Adrenal gland (tissue), 9 donors: ENCODE measurements at regions not wholly inside any gene's neighbourhood (a gene's known extent, or its start where the extent isn't known, plus 50 kb on each side); places are given as distances from the start of the nearest gene placed in this dataset.

Experiments
- DNase-seq, 7 donors: peaks; one replicate each; pipeline ENCODE4 v3.0.0-alpha.2; 2019 to 2020
- H3K27ac ChIP-seq, 5 donors: fragments of 200-600 bp; sonication (generic) in 4 of 5; 1 replicate in 3 of 5; 2 replicates in 2 of 5; pipeline versions ENCODE4 v1.5.1 to v1.8.0; 2016 to 2020; ENCODE audit warnings: mild to moderate bottlenecking in 1 of 5
- H3K27me3 ChIP-seq: fragments of 200-600 bp; 2 replicates; pipeline ENCODE4 v1.8.0; 2021
- H3K36me3 ChIP-seq, 2 donors: fragments of 200-600 bp; replicated peaks in 1 of 2; 1 replicate in 1 of 2; 2 replicates in 1 of 2; pipeline versions ENCODE4 v1.5.1 to v1.8.0; 2018 to 2022
- H3K4me1 ChIP-seq, 2 donors: fragments of 200-600 bp; replicated peaks in 1 of 2; 1 replicate in 1 of 2; 2 replicates in 1 of 2; pipeline versions ENCODE4 v1.5.1 to v1.8.0; 2018 to 2021
- H3K4me3 ChIP-seq, 4 donors: fragments of 200-600 bp; sonication (generic) in 3 of 4; one replicate each; pipeline ENCODE4 v1.5.1; 2016 to 2018
- H3K9me3 ChIP-seq, 3 donors: fragments of 200-600 bp; sonication (generic) in 1 of 3; replicated peaks in 1 of 3; 1 replicate in 2 of 3; 2 replicates in 1 of 3; pipeline versions ENCODE4 v1.5.1 to v1.8.0; 2016 to 2021
- CTCF ChIP-seq, 6 experiments: fragments of 450-650 bp in 4 of 6; fragments of 200-600 bp in 2 of 6; sonication (generic) in 1 of 6; IDR thresholded peaks; 1 replicate in 5 of 6; 2 replicates in 1 of 6; pipeline versions ENCODE4 v1.5.1 to v1.8.0; 2016 to 2021; ENCODE audit warnings: antibody characterized with exemption in 6 of 6, mild to moderate bottlenecking in 2 of 6, moderate library complexity in 1 of 6
- POLR2A ChIP-seq, 2 donors: fragments of 450-650 bp; IDR thresholded peaks; one replicate each; pipeline ENCODE4 v1.6.1; 2017; ENCODE audit warnings: antibody characterized with exemption in 2 of 2, mild to moderate bottlenecking in 2 of 2, moderate library complexity in 1 of 2
- WGBS, 4 donors: extraction: QIAGEN DNeasy Blood & Tissue Kit in 2 of 4; methylation state at CpG; one replicate each; pipeline versions ENCODE4 v1.1.5 to v1.1.7; 2013 to 2017; 5-methylcytosine and 5-hydroxymethylcytosine counted together
- intact Hi-C, 2 donors: fragments of 100-400 bp; cut with DNase I; formaldehyde crosslinking; loops; one replicate each; pipeline versions ENCODE4 v1.14.1 to v1.15.0; 2022 to 2023
- donor health status: healthy with polysubstance abuse.
- donor health status: Bipolar disorder and iron deficiency.
- donor health status: DM: yes; HTN: yes; CAD: no.
- donor health status: DM: no; HTN: no; CAD: no.
- donor health status: DM: no; HTN: no; CAD: no.

- Histone ChIP-seq H3K27ac (no peak overlapping the region), H3K9me3 (no peaks in the 10 kb centered on the region), H3K27me3 (no peaks in the 10 kb centered on the region), H3K36me3 (no peaks in the 10 kb centered on the region), H3K4me1 (no peaks in the 10 kb centered on the region), H3K4me3 (no peak overlapping the region)
- no peak for TF ChIP-seq CTCF (IDR thresholded peaks at IDR 0.05)
- no peak for TF ChIP-seq POLR2A (IDR thresholded peaks at IDR 0.05)
- intact Hi-C loops: no loop called here
- DNase-seq: no peak
- 80 to 95% (median 93%) methylated on average over 1 of the region's 1 CpG for WGBS, 4 donors
Measured at GRCh38 chr3:84439476-84439875, 519.3 kb upstream of the CADM2 start.

GRCh38 chr3:84440291-84440690, 518.5 kb upstream of the CADM2 start:
- intact Hi-C loops: no loop called here
- peak in 1 of 7 donors; percentile 37 for DNase-seq

GRCh38 chr3:84442533-84442932, 516.3 kb upstream of the CADM2 start:
- no peak for DNase-seq
- Histone ChIP-seq H3K4me1 (no peaks in the 10 kb centered on the region), H3K27ac (no peak overlapping the region), H3K4me3 (no peak overlapping the region), H3K27me3 (no peaks in the 10 kb centered on the region), H3K9me3 (no peaks in the 10 kb centered on the region), H3K36me3 (no peaks in the 10 kb centered on the region)
- WGBS, 4 donors: 71 to 78% (median 77%) methylated on average over 2 of the region's 2 CpGs
- no peak for TF ChIP-seq POLR2A (IDR thresholded peaks at IDR 0.05)
- TF ChIP-seq CTCF (IDR thresholded peaks at IDR 0.05): no peak
- intact Hi-C loops: no loop called here

More at GRCh38 chr3:84440291-84440690, 518.5 kb upstream of the CADM2 start:
- H3K36me3 ChIP-seq: no peaks in the 10 kb centered on the region
- WGBS, 4 donors: 70 to 77% (median 77%) methylated on average over 11 of the region's 11 CpGs
- H3K27me3 ChIP-seq: no peaks in the 10 kb centered on the region
- no peak for TF ChIP-seq CTCF (IDR thresholded peaks at IDR 0.05)
- no peak for TF ChIP-seq POLR2A (IDR thresholded peaks at IDR 0.05)
- no peaks in the 10 kb centered on the region for H3K4me1 ChIP-seq
- H3K27ac ChIP-seq: no peak overlapping the region
- H3K4me3 ChIP-seq: no peak overlapping the region
- no peaks in the 10 kb centered on the region for H3K9me3 ChIP-seq

- no peaks in the 10 kb centered on the region for H3K9me3 ChIP-seq
- H3K36me3 ChIP-seq: no peaks in the 10 kb centered on the region
- no peak for DNase-seq
- H3K4me1 ChIP-seq: no peaks in the 10 kb centered on the region
- H3K4me3 ChIP-seq: no peak overlapping the region
- intact Hi-C loops: no loop called here
- no peak for TF ChIP-seq POLR2A (IDR thresholded peaks at IDR 0.05)
- no peak for TF ChIP-seq CTCF (IDR thresholded peaks at IDR 0.05)
- no peak overlapping the region for H3K27ac ChIP-seq
- H3K27me3 ChIP-seq: no peaks in the 10 kb centered on the region
- 56 to 73% (median 62%) methylated on average over 6 of the region's 6 CpGs for WGBS, 4 donors
Measured at GRCh38 chr3:84444726-84445521, 513.9 kb upstream of the CADM2 start.
